ENCODE measurements at regions not wholly inside any gene's neighbourhood (a gene's known extent, or its start where the extent isn't known, plus 50 kb on each side); places are given as distances from the start of the nearest gene placed in this dataset.

DNA sequence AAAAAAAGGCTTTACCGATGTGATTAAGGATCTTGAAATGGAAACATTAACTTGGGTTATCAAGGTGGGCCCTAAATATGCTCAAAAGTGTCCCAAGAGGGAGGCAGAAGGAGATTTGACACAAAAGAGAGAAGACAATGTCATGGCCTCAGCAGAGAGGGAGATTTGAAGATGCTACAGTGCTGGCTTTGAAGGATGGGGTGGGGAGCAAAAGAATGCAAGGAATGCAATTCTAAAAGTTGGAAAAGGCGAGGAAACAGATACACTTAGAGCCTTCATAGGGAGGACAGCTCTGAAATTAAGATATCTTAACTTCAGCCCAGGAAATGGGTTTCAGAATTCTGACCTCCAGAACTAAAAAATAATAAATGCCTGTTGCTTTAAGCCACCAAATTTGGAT lies 314.5 kb upstream of the CCDC54 start:
- Histone ChIP-seq H3K27me3 (ENCODE audit: control insufficient read depth, insufficient read depth, low read length, poor library complexity, severe bottlenecking) (no peaks in the 10 kb centered on the region), H3K36me3 (ENCODE audit: control insufficient read depth, insufficient read depth, low read length) (no peaks in the 10 kb centered on the region), H3K4me3 (ENCODE audit: insufficient read depth, low read depth, low read length) (no peak overlapping the region), H3K9me3 (ENCODE audit: control insufficient read depth, low read length) (no peaks in the 10 kb centered on the region), H3K4me1 (ENCODE audit: control insufficient read depth, insufficient read depth, low read length) (peaks cover 12% of the 10 kb centered on the region), H3K27ac (ENCODE audit: insufficient read depth, low read depth, low read length, poor library complexity, severe bottlenecking) (no peak overlapping the region)
- WGBS, 2 experiments: 58 to 64% methylated on average over 2 of the region's 2 CpGs

DNA sequence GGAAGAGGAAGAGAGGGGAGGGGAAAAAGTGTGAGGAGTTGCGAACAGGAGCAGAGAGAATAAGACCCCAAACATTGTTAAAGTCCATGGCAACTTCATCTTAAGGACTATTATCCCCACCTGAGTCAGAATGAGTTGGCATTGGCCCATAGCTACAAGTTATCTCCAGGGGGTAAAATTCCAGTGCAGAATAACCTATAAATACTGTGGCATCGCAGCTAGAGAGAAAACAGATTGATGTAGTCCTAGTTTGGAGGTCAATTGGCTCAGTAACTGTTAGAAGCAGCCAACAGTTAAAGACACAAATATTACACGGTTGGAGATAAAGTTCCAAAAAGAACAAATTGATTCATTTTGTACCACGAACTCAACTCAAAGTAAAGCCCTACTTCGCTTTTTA lies 313.9 kb upstream of the CCDC54 start:
- Histone ChIP-seq H3K36me3 (ENCODE audit: control insufficient read depth, insufficient read depth, low read length) (no peaks in the 10 kb centered on the region), H3K9me3 (ENCODE audit: control insufficient read depth, low read length) (no peaks in the 10 kb centered on the region), H3K27me3 (ENCODE audit: control insufficient read depth, insufficient read depth, low read length, poor library complexity, severe bottlenecking) (no peaks in the 10 kb centered on the region), H3K4me1 (ENCODE audit: control insufficient read depth, insufficient read depth, low read length) (peaks cover 12% of the 10 kb centered on the region), H3K27ac (ENCODE audit: insufficient read depth, low read depth, low read length, poor library complexity, severe bottlenecking) (peak overlapping the region; percentile 6), H3K4me3 (ENCODE audit: insufficient read depth, low read depth, low read length) (no peak overlapping the region)
- 88 to 95% methylated on average over 4 to 5 of the region's 5 CpGs for WGBS, 2 experiments

DNA sequence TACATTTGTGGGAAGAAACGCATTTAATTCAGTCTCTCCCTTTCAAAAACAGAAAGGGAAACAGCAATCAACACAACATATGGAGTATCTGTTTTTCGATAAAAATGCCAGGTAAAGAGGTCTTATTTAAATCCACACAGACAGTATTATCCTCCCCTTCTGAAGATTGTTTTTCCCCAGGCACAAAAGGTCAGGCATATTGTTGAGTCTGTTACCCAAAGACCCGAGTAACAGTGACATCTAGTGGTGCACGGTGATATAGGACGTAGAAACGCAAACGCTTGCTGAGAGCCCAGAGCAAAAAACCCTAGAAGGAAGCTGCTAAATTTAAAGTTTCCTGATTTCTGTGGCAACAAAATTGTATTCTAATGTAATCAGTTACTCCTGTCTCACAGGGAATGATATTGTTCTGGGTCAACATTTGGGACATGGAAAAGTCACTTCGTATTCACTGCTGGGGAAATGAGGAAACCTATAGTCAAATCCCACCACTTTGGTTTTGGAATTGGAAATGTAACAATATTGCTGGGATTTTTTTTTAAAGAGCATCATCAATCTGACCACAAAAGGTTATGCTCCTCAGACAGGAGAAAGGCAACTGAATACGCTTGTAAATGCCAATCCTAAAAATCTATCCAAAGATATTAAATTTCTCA lies 312.7 kb upstream of the CCDC54 start:
- Histone ChIP-seq H3K27me3 (ENCODE audit: control insufficient read depth, insufficient read depth, low read length, poor library complexity, severe bottlenecking) (no peaks in the 10 kb centered on the region), H3K27ac (ENCODE audit: insufficient read depth, low read depth, low read length, poor library complexity, severe bottlenecking) (no peak overlapping the region), H3K36me3 (ENCODE audit: control insufficient read depth, insufficient read depth, low read length) (no peaks in the 10 kb centered on the region), H3K4me3 (ENCODE audit: insufficient read depth, low read depth, low read length) (no peak overlapping the region), H3K4me1 (ENCODE audit: control insufficient read depth, insufficient read depth, low read length) (peaks cover 12% of the 10 kb centered on the region), H3K9me3 (ENCODE audit: control insufficient read depth, low read length) (no peaks in the 10 kb centered on the region)
- WGBS, 2 experiments: 17 to 19% methylated on average over 8 to 9 of the region's 9 CpGs

DNA sequence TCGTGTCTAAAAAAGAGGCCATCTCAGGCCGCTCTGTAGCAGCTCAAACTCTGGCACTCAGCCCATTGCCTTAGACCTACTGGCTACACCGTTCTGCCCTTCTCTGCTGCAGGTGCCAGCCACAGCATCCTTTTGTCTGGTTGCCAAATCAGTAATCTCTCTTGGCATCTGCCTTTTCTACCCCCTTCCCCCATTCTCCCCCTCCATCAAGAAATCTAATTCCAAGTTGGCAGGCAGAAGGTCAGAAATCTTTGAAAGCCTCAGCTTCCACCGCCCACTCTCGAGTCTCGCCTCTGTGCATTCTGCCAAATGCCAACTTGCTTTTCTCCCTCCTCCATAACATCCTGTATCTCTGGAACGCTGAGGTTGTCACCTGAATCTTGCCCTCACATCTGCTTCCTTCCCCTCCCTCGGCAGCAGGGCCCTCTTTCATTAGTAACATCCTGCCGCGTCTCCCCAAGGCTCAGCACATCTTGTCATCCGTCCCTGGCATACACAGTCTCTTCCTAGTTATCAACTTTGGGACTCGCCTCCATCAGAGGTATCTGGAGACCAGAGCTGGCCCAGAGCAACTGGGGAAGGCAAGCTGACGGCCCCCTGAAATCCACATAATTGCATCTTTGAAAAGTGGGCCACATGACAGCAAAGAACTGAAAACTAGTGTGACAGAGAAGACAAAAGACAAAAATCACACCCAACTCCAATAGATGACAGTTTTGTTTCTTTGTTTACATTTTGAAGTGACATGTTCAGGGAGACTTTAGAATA lies 312.0 kb upstream of the CCDC54 start:
- no peaks in the 10 kb centered on the region for H3K27me3 ChIP-seq (ENCODE audit: control insufficient read depth, insufficient read depth, low read length, poor library complexity, severe bottlenecking)
- no peaks in the 10 kb centered on the region for H3K36me3 ChIP-seq (ENCODE audit: control insufficient read depth, insufficient read depth, low read length)
- H3K4me3 ChIP-seq (ENCODE audit: insufficient read depth, low read depth, low read length): no peak overlapping the region
- H3K4me1 ChIP-seq (ENCODE audit: control insufficient read depth, insufficient read depth, low read length): peaks cover 12% of the 10 kb centered on the region
- no peaks in the 10 kb centered on the region for H3K9me3 ChIP-seq (ENCODE audit: control insufficient read depth, low read length)
- WGBS, 2 experiments: 88 to 90% methylated on average over 13 of the region's 13 CpGs
- no peak overlapping the region for H3K27ac ChIP-seq (ENCODE audit: insufficient read depth, low read depth, low read length, poor library complexity, severe bottlenecking)

DNA sequence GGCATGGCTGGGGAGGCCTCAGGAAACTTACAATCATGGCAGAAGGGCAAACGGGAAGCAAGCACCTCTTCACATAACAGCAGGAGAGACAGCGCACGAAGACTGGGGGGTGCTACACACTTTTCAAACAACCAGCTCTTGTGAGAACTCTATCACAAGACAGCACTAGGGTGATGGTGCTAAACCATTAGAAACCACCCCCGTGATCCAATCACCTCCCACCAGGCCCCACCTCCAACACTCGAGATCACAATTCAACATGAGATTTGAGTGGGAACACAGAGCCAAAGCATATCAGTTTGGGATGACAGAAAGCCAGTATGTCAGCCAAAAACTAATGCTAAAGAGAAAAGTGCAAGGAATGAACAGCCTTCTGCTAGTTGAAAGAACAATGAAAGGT lies 309.8 kb upstream of the CCDC54 start:
- Histone ChIP-seq H3K9me3 (ENCODE audit: control insufficient read depth, low read length) (no peaks in the 10 kb centered on the region), H3K4me3 (ENCODE audit: insufficient read depth, low read depth, low read length) (no peak overlapping the region), H3K4me1 (ENCODE audit: control insufficient read depth, insufficient read depth, low read length) (peaks cover 12% of the 10 kb centered on the region), H3K27ac (ENCODE audit: insufficient read depth, low read depth, low read length, poor library complexity, severe bottlenecking) (no peak overlapping the region), H3K27me3 (ENCODE audit: control insufficient read depth, insufficient read depth, low read length, poor library complexity, severe bottlenecking) (no peaks in the 10 kb centered on the region), H3K36me3 (ENCODE audit: control insufficient read depth, insufficient read depth, low read length) (no peaks in the 10 kb centered on the region)
- 89 to 96% methylated on average over 5 of the region's 5 CpGs for WGBS, 2 experiments

DNA sequence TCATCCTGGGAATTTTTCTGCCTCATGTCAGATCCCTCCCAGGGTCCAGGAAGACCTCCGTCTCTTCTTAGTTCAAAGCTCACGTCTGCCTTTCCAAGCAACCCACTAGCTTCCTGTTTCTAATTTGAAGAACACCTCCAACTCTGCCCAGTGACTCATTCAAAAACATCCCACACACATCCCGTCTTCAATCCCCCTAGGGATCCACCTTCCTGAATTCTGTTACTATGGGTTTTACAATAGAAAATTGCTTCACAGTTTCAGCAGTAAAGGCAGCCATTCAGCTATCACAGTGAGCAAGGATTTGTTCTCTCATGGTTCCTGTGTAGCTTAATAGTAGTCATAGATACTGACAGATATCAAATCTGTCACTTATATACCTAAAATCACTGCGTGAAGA lies 308.3 kb upstream of the CCDC54 start:
- Histone ChIP-seq H3K4me3 (ENCODE audit: insufficient read depth, low read depth, low read length) (no peak overlapping the region), H3K9me3 (ENCODE audit: control insufficient read depth, low read length) (no peaks in the 10 kb centered on the region), H3K27ac (ENCODE audit: insufficient read depth, low read depth, low read length, poor library complexity, severe bottlenecking) (no peak overlapping the region), H3K36me3 (ENCODE audit: control insufficient read depth, insufficient read depth, low read length) (no peaks in the 10 kb centered on the region), H3K4me1 (ENCODE audit: control insufficient read depth, insufficient read depth, low read length) (no peaks in the 10 kb centered on the region), H3K27me3 (ENCODE audit: control insufficient read depth, insufficient read depth, low read length, poor library complexity, severe bottlenecking) (no peaks in the 10 kb centered on the region)
- 73 to 77% methylated on average over 3 to 4 of the region's 4 CpGs for WGBS, 2 experiments

DNA sequence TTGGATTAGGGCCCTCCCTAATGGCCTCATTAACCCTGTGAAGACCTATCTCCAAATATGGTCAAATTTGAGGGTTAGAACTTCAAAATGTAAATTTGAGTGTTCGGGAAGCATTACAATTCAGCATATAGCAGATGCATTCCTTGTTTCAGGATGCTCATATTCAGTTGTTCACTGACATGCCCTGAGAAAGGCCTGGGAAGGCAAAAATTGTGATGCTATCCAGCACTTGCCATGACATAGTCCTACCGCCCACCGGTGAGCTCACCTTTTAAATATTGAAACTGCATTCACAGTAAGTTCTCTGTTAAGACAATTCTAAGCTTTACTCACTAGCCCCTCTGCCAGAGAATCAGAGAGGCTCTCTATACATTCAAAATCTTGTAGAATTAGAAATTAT lies 300.3 kb upstream of the CCDC54 start:
- Histone ChIP-seq H3K4me3 (ENCODE audit: insufficient read depth, low read depth, low read length) (no peak overlapping the region), H3K27me3 (ENCODE audit: control insufficient read depth, insufficient read depth, low read length, poor library complexity, severe bottlenecking) (no peaks in the 10 kb centered on the region), H3K4me1 (ENCODE audit: control insufficient read depth, insufficient read depth, low read length) (no peaks in the 10 kb centered on the region), H3K9me3 (ENCODE audit: control insufficient read depth, low read length) (no peaks in the 10 kb centered on the region), H3K27ac (ENCODE audit: insufficient read depth, low read depth, low read length, poor library complexity, severe bottlenecking) (no peak overlapping the region), H3K36me3 (ENCODE audit: control insufficient read depth, insufficient read depth, low read length) (no peaks in the 10 kb centered on the region)
- 87 to 95% methylated on average over 3 of the region's 3 CpGs for WGBS, 2 experiments

DNA sequence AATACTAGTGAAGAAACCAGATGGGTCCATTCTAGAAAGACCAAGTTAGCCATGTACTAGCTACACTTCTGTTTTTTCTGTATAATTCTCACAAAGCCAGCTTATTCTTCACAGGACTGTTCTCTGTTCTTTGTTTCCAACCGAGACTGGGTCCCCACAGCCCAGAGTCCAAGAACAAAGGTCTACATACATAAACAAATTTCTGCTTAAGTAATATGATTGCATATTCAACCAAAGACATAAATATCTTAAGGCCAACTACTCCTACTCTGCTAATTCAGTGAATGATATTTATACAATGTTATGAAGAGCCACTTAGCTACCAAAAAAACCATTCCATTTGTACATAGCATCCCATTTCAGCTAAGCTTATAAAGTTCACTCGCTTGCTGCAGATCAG lies 299.8 kb upstream of the CCDC54 start:
- Histone ChIP-seq H3K4me1 (ENCODE audit: control insufficient read depth, insufficient read depth, low read length) (no peaks in the 10 kb centered on the region), H3K27me3 (ENCODE audit: control insufficient read depth, insufficient read depth, low read length, poor library complexity, severe bottlenecking) (no peaks in the 10 kb centered on the region), H3K4me3 (ENCODE audit: insufficient read depth, low read depth, low read length) (no peak overlapping the region), H3K27ac (ENCODE audit: insufficient read depth, low read depth, low read length, poor library complexity, severe bottlenecking) (no peak overlapping the region), H3K36me3 (ENCODE audit: control insufficient read depth, insufficient read depth, low read length) (no peaks in the 10 kb centered on the region), H3K9me3 (ENCODE audit: control insufficient read depth, low read length) (no peaks in the 10 kb centered on the region)
- WGBS, 2 experiments: 87 to 88% methylated on average over 2 of the region's 2 CpGs

DNA sequence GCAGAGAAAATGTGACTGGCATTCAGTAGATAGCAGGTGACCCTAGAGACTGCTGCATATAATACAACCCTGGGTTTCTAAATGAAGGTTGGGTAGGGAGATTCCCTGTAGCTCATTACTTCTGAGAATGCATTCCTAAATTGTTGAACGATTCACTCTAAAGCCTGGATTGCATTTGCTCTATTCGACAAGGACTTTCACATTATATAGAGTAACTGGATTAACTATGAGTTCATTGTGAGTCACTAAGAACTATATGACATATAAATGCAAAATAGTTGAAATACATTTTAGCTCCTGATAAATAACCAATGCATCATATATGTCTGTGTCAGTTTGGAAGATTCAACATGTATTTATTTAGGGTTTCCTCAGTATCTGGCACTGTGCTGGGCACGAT lies 294.7 kb upstream of the CCDC54 start:
- WGBS, 2 experiments: 97 to 100% methylated on average over 1 to 2 of the region's 3 CpGs
- H3K9me3 ChIP-seq (ENCODE audit: control insufficient read depth, low read length): no peaks in the 10 kb centered on the region
- no peak overlapping the region for H3K27ac ChIP-seq (ENCODE audit: insufficient read depth, low read depth, low read length, poor library complexity, severe bottlenecking)
- H3K4me1 ChIP-seq (ENCODE audit: control insufficient read depth, insufficient read depth, low read length): no peaks in the 10 kb centered on the region
- H3K27me3 ChIP-seq (ENCODE audit: control insufficient read depth, insufficient read depth, low read length, poor library complexity, severe bottlenecking): no peaks in the 10 kb centered on the region
- H3K4me3 ChIP-seq (ENCODE audit: insufficient read depth, low read depth, low read length): no peak overlapping the region
- no peaks in the 10 kb centered on the region for H3K36me3 ChIP-seq (ENCODE audit: control insufficient read depth, insufficient read depth, low read length)

DNA sequence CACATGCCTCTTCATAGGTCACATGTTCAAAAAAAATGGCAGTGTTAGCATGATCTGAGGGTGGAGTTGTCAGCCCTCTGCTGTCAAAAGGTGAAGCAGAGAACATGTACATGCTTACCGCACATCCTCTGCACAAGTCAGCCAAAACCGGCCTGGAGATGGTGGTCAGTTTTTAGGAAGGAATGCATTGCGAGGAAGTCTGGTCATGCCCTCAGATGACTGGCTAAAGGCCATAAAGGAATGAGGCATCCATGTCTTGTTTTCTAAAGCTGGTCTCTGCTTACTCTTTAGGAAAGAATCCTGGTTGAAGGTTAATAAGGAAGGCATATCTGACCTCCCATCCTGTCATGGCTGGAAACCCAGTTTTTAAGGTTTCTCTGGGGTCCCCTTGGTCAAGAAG lies 292.0 kb upstream of the CCDC54 start:
- no peaks in the 10 kb centered on the region for H3K36me3 ChIP-seq (ENCODE audit: control insufficient read depth, insufficient read depth, low read length)
- H3K9me3 ChIP-seq (ENCODE audit: control insufficient read depth, low read length): no peaks in the 10 kb centered on the region
- H3K27ac ChIP-seq (ENCODE audit: insufficient read depth, low read depth, low read length, poor library complexity, severe bottlenecking): no peak overlapping the region
- 96 to 97% methylated on average over 3 of the region's 3 CpGs for WGBS, 2 experiments
- no peak overlapping the region for H3K4me3 ChIP-seq (ENCODE audit: insufficient read depth, low read depth, low read length)
- no peaks in the 10 kb centered on the region for H3K27me3 ChIP-seq (ENCODE audit: control insufficient read depth, insufficient read depth, low read length, poor library complexity, severe bottlenecking)
- no peaks in the 10 kb centered on the region for H3K4me1 ChIP-seq (ENCODE audit: control insufficient read depth, insufficient read depth, low read length)
